HEK293 (cell line): ENCODE measurements at regions not wholly inside any gene's neighbourhood (a gene's known extent, or its start where the extent isn't known, plus 50 kb on each side); places are given as distances from the start of the nearest gene placed in this dataset.

Experiments
- CTCF ChIA-PET: fragments of 350-600 bp; formaldehyde crosslinking; extraction: SDS; loops from one replicate; lab custom pipeline; 2021; ENCODE audit warnings: antibody characterized with exemption; lab: Yijun Ruan, JAX
- POLR2A ChIA-PET: fragments of 300-600 bp; formaldehyde crosslinking; extraction: SDS; loops from one replicate; lab custom pipeline; 2020; ENCODE audit warnings: antibody characterized with exemption, inconsistent platforms; lab: Yijun Ruan, JAX
- H3K27ac ChIP-seq: fragments of 200-500 bp; sonication (Bioruptor generic); 2 replicates; pipeline ENCODE4 v1.5.1; 2014; ENCODE audit warnings: low read depth, low read length, control low read depth, inconsistent platforms; ENCODE audit errors: extremely low read depth
- H3K36me3 ChIP-seq, 2 experiments: fragments of 200-500 bp in 1 of 2; sonication (Bioruptor generic) in 1 of 2; 1 replicate in 1 of 2; 2 replicates in 1 of 2; pipeline ENCODE4 v1.5.1; 2014 to 2017; ENCODE audit warnings: inconsistent platforms in 2 of 2, low read length in 2 of 2; ENCODE audit not compliant: control insufficient read depth in 2 of 2, insufficient read depth in 1 of 2
- H3K4me1 ChIP-seq: fragments of 200-500 bp; sonication (Bioruptor generic); 2 replicates; pipeline ENCODE4 v1.5.1; 2014; ENCODE audit warnings: mild to moderate bottlenecking, low read length, inconsistent platforms; ENCODE audit not compliant: control insufficient read depth, insufficient read depth
- H3K4me3 ChIP-seq: 2 replicates; pipeline ENCODE4 v1.5.1; 2011; ENCODE audit warnings: low read depth, mild to moderate bottlenecking, control low read depth, low read length, moderate library complexity
- H3K9me3 ChIP-seq: fragments of 200-500 bp; sonication (Bioruptor generic); 2 replicates; pipeline ENCODE4 v1.5.1; 2014; ENCODE audit warnings: low read depth, low read length, inconsistent platforms; ENCODE audit not compliant: control insufficient read depth, insufficient read depth
- ATF2 ChIP-seq: fragments of 450-650 bp; formaldehyde crosslinking; IDR thresholded peaks from 2 replicates; pipeline ENCODE4 v1.5.1; 2016; ENCODE audit warnings: missing biosample characterization, missing genetic modification characterization, low read depth
- CTCF ChIP-seq: fragments of 450-650 bp; formaldehyde crosslinking; IDR thresholded peaks from 2 replicates; pipeline ENCODE4 v1.5.1; 2016; ENCODE audit warnings: missing biosample characterization, missing genetic modification characterization
- OSR2 ChIP-seq: fragments of 450-650 bp; formaldehyde crosslinking; IDR thresholded peaks from 2 replicates; pipeline ENCODE4 v1.5.1; 2016; ENCODE audit warnings: missing biosample characterization, missing genetic modification characterization
- REPIN1 ChIP-seq: fragments of 450-650 bp; formaldehyde crosslinking; IDR thresholded peaks from 2 replicates; pipeline ENCODE4 v1.5.1; 2017; ENCODE audit warnings: missing biosample characterization, missing genetic modification characterization, low read depth
- TSHZ1 ChIP-seq: fragments of 450-650 bp; formaldehyde crosslinking; IDR thresholded peaks from 2 replicates; pipeline ENCODE4 v1.5.1; 2016; ENCODE audit warnings: missing biosample characterization, missing genetic modification characterization, borderline replicate concordance
- ZBTB21 ChIP-seq: fragments of 450-650 bp; formaldehyde crosslinking; IDR thresholded peaks from 2 replicates; pipeline ENCODE4 v1.5.1; 2017; ENCODE audit warnings: missing biosample characterization, missing genetic modification characterization
- ZBTB6 ChIP-seq: fragments of 450-650 bp; formaldehyde crosslinking; IDR thresholded peaks from 2 replicates; pipeline ENCODE4 v1.5.1; 2017; ENCODE audit warnings: missing biosample characterization, missing genetic modification characterization
- ZFP37 ChIP-seq: fragments of 450-650 bp; formaldehyde crosslinking; IDR thresholded peaks from 2 replicates; pipeline ENCODE4 v1.5.1; 2016; ENCODE audit warnings: missing biosample characterization, missing genetic modification characterization
- ZFP69B ChIP-seq: fragments of 450-650 bp; formaldehyde crosslinking; IDR thresholded peaks from 2 replicates; pipeline ENCODE4 v1.5.1; 2016; ENCODE audit warnings: missing biosample characterization, missing genetic modification characterization
- ZNF112 ChIP-seq: fragments of 450-650 bp; formaldehyde crosslinking; IDR thresholded peaks from 2 replicates; pipeline ENCODE4 v1.5.0; 2017; ENCODE audit warnings: missing biosample characterization, missing genetic modification characterization
- ZNF155 ChIP-seq: fragments of 450-650 bp; formaldehyde crosslinking; IDR thresholded peaks from 2 replicates; pipeline ENCODE4 v1.5.1; 2016; ENCODE audit warnings: missing biosample characterization, missing genetic modification characterization
- ZNF157 ChIP-seq: fragments of 450-650 bp; formaldehyde crosslinking; IDR thresholded peaks from 2 replicates; pipeline ENCODE4 v1.5.1; 2016; ENCODE audit warnings: missing biosample characterization, missing genetic modification characterization
- ZNF175 ChIP-seq: fragments of 450-650 bp; formaldehyde crosslinking; IDR thresholded peaks from 2 replicates; pipeline ENCODE4 v1.5.1; 2016; ENCODE audit warnings: missing biosample characterization, missing genetic modification characterization
- ZNF24 ChIP-seq: fragments of 450-650 bp; formaldehyde crosslinking; IDR thresholded peaks from 2 replicates; pipeline ENCODE4 v1.5.1; 2016; ENCODE audit warnings: missing biosample characterization, missing genetic modification characterization
- ZNF292 ChIP-seq: fragments of 450-650 bp; formaldehyde crosslinking; IDR thresholded peaks from 2 replicates; pipeline ENCODE4 v1.5.1; 2016; ENCODE audit warnings: low read depth, missing biosample characterization, missing genetic modification characterization, borderline replicate concordance
- ZNF555 ChIP-seq: fragments of 450-650 bp; formaldehyde crosslinking; conservative IDR thresholded peaks from 2 replicates; pipeline ENCODE4 v1.5.1; 2017; ENCODE audit warnings: missing biosample characterization, mild to moderate bottlenecking, missing genetic modification characterization, inconsistent platforms
- ZNF558 ChIP-seq: fragments of 450-650 bp; formaldehyde crosslinking; IDR thresholded peaks from 2 replicates; pipeline ENCODE4 v1.5.1; 2016; ENCODE audit warnings: missing biosample characterization, missing genetic modification characterization
- ZNF596 ChIP-seq: fragments of 450-650 bp; IDR thresholded peaks from 2 replicates; pipeline ENCODE4 v1.5.0; 2018; ENCODE audit warnings: missing biosample characterization, mild to moderate bottlenecking, missing genetic modification characterization, moderate library complexity
- ZNF621 ChIP-seq: fragments of 450-650 bp; formaldehyde crosslinking; IDR thresholded peaks from 2 replicates; pipeline ENCODE4 v1.5.1; 2017; ENCODE audit warnings: missing biosample characterization, missing genetic modification characterization
- ZNF624 ChIP-seq: fragments of 450-650 bp; formaldehyde crosslinking; IDR thresholded peaks from 2 replicates; pipeline ENCODE4 v1.5.1; 2017; ENCODE audit warnings: missing biosample characterization, missing genetic modification characterization
- ZNF707 ChIP-seq: fragments of 450-650 bp; formaldehyde crosslinking; IDR thresholded peaks from 2 replicates; pipeline ENCODE4 v1.5.1; 2016; ENCODE audit warnings: missing biosample characterization, missing genetic modification characterization
- ZSCAN23 ChIP-seq: fragments of 450-650 bp; formaldehyde crosslinking; IDR thresholded peaks from 2 replicates; pipeline ENCODE4 v1.5.1; 2016; ENCODE audit warnings: missing biosample characterization, missing genetic modification characterization
- ZSCAN4 ChIP-seq: fragments of 450-650 bp; formaldehyde crosslinking; IDR thresholded peaks from 2 replicates; pipeline ENCODE4 v1.5.1; 2017; ENCODE audit warnings: missing biosample characterization, missing genetic modification characterization

GRCh38 chr17:22409160-22409751, 716.9 kb downstream of the KCNJ18 start:
- TF ChIP-seq ZFP69B (tag by site-specific recombination) (no peak), ATF2 (no peak), ZNF292 (tag by site-specific recombination) (no peak), ZNF621 (tag by site-specific recombination) (no peak), ZBTB6 (tag by site-specific recombination) (no peak), ZNF112 (tag by site-specific recombination) (no peak), ZNF155 (tag by site-specific recombination) (no peak), ZNF24 (tag by site-specific recombination) (no peak), ZNF596 (tag by site-specific recombination) (no peak)
- ChIA-PET POLR2A (no interaction called here), CTCF (no interaction called here)
- no peak overlapping the region for H3K4me3 ChIP-seq
- no peaks in the 10 kb centered on the region for H3K36me3 ChIP-seq
- no peaks in the 10 kb centered on the region for H3K9me3 ChIP-seq
- no peaks in the 10 kb centered on the region for H3K4me1 ChIP-seq
- no peak overlapping the region for H3K27ac ChIP-seq

GRCh38 chr17:22410136-22410535, 717.8 kb downstream of the KCNJ18 start:
- Histone ChIP-seq H3K27ac (no peak overlapping the region), H3K9me3 (no peaks in the 10 kb centered on the region), H3K4me3 (no peak overlapping the region), H3K4me1 (no peaks in the 10 kb centered on the region), H3K36me3 (no peaks in the 10 kb centered on the region)
- CTCF ChIA-PET = no interaction called here
- POLR2A ChIA-PET = no interaction called here
- no peak for TF ChIP-seq ZNF558 (tag by site-specific recombination)
- TF ChIP-seq ZNF175 (tag by site-specific recombination) = no peak
- no peak for TF ChIP-seq ZNF157
- no peak for TF ChIP-seq TSHZ1 (tag by site-specific recombination)
- no peak for TF ChIP-seq ZBTB21 (tag by site-specific recombination)

- H3K4me3 ChIP-seq = no peak overlapping the region
- TF ChIP-seq CTCF (tag by site-specific recombination) (no peak), ZNF707 (no peak), ZSCAN4 (tag by site-specific recombination) (no peak), OSR2 (no peak), ZSCAN23 (tag by site-specific recombination) (no peak), REPIN1 (no peak), ZFP37 (no peak), ZNF624 (tag by site-specific recombination) (no peak), ZNF555 (tag by site-specific recombination) (no peak)
These were observed 719.0 kb downstream of the KCNJ18 start for GRCh38 chr17:22411185-22411784.

More at GRCh38 chr17:22411185-22411784, 719.0 kb downstream of the KCNJ18 start:
- Histone ChIP-seq H3K27ac (no peak overlapping the region), H3K36me3 (no peaks in the 10 kb centered on the region), H3K4me1 (no peaks in the 10 kb centered on the region), H3K9me3 (no peaks in the 10 kb centered on the region)
- CTCF ChIA-PET = no interaction called here
- POLR2A ChIA-PET = no interaction called here
